ENCODE measurements at regions not wholly inside any gene's neighbourhood (a gene's known extent, or its start where the extent isn't known, plus 50 kb on each side); places are given as distances from the start of the nearest gene placed in this dataset.

DNA sequence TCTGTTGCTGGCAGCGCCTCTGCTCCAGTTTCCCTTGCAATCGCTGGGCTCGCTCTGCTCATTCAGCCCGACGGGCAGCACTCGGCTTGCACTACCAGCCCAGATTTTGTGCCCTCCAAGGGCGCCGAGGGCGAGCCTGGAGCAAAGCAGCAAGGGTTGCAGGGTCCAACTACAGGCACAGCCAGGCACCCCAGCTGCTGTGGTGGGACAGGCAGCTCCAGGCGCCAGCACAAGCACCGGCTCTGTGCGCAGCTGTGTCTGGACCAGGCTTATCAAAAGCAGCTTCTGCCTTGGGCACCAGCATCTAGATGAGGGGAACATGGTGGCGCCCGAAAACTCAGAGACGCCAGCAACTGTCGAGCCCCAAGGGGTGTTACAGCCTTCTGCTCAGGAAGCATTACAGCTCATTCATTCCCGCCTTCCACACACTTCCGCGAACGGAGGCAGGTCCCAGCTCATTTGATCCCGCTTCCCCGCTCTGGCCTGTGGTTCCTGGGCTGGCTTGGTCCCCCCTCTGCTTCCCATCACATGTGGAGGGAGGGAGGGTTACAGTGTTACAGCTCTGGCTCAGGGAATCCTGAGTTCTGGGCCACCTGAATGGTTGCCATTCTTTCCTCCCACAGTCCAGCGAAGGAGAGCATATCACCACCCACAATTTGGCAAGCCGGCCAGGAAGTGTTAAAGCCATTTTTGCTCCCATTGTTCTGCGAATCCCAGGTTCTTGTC is 409.9 kb upstream of the ALCAM start:
- TF ChIP-seq, protein P1, sequence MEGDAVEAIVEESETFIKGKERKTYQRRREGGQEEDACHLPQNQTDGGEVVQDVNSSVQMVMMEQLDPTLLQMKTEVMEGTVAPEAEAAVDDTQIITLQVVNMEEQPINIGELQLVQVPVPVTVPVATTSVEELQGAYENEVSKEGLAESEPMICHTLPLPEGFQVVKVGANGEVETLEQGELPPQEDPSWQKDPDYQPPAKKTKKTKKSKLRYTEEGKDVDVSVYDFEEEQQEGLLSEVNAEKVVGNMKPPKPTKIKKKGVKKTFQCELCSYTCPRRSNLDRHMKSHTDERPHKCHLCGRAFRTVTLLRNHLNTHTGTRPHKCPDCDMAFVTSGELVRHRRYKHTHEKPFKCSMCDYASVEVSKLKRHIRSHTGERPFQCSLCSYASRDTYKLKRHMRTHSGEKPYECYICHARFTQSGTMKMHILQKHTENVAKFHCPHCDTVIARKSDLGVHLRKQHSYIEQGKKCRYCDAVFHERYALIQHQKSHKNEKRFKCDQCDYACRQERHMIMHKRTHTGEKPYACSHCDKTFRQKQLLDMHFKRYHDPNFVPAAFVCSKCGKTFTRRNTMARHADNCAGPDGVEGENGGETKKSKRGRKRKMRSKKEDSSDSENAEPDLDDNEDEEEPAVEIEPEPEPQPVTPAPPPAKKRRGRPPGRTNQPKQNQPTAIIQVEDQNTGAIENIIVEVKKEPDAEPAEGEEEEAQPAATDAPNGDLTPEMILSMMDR (IDR thresholded peaks at IDR 0.05; ENCODE audit: borderline replicate concordance, extremely low read depth, low read length, poor library complexity, severe bottlenecking), result no peak
- TF ChIP-seq EZH2 (IDR thresholded peaks at IDR 0.05; ENCODE audit: borderline replicate concordance, low read depth, low read length, severe bottlenecking), result no peak
